ENCODE measurements at regions not wholly inside any gene's neighbourhood (a gene's known extent, or its start where the extent isn't known, plus 50 kb on each side); places are given as distances from the start of the nearest gene placed in this dataset.

DNA sequence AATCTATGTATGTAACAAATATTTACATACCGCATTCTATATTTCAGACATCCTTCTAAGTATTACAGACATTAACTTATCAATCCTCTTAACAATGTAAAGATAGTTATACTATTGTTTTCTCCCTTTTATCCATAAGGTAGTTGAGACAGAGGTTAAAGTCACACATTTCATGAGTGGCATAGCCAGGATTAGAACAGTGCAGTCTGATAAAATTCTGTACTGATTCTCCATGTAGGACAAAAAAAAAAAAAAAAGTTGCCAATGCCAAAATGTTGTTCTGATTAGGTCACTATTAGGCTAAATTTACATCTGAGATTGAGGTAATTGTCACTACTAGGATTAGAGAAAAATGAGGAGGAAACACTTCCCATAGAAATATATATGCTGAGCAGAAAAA lies 629.2 kb downstream of the OTOL1 start:
- DNase-seq, result no peak

DNA sequence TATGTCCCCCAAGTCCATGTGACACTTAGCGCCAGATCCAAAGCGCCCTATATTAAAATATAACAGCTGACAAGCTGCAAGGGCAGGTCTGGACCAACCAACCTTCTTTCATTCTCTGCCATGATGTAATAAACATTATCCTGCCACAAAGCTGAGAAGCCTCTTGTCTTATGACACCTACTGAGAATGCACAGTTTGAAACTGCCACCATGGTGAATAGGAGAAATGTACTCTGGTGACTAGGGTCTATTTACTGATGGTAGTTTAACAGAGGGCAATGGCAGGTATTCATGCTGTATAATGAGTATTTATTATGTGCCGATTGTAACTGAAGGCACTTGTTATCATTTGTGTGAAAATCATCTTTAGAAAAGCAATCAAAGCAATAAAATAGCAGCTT lies 634.0 kb downstream of the OTOL1 start:
- no peak for DNase-seq

DNA sequence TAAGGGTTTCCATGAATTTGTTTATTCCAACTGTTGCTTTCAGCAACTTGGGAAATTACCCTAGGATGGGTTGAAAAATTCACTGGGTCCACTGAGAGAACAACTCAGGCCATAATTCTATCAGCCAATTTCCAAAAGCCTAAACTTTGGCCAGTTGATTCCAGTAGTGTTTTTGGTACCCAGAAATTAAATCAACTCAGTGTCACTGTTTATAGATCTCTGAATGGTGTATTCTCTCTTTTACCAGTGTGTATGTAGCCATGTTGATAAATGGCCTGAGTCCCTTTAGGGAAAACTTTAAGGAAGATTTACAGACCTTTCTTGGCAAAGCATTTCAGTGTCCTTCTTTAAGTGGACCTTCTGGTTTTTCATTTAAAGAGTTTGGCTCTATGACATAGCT lies 636.4 kb downstream of the OTOL1 start:
- no peak for DNase-seq

- DNase-seq, result no peak
Observed at GRCh38 chr3:162134571-162134970, 638.0 kb downstream of the OTOL1 start.

- no peak for DNase-seq
Observed at GRCh38 chr3:162136136-162136535, 639.5 kb downstream of the OTOL1 start.

- no peak for DNase-seq
Observed at GRCh38 chr3:162138509-162138908, 641.9 kb downstream of the OTOL1 start.

GRCh38 chr3:162139841-162140240 lies 643.2 kb downstream of the OTOL1 start:
- DNase-seq, result no peak

DNA sequence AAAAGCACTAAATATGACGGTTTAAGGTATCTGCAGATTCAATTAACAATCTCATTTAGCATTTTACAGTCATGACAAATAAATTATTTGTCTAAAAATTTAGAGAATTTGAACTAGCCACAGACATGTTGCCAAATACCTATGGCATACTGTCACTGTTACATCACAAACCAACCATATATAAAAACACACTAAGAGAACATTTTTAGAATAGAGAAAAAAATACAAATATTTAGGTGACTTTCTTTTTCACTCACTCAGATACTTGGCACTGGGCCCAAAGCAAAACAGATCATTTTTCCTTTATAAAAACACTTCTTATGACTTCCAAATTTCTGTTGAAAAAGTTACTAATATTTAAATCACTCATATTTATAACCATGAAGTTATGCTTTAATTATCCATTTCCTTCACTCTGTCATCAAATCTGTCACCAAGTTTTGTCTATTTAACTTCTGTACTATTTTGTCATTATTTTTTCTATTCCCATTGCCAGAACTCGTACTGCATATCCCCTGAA lies 644.7 kb downstream of the OTOL1 start:
- DNase-seq, result no peak

DNA sequence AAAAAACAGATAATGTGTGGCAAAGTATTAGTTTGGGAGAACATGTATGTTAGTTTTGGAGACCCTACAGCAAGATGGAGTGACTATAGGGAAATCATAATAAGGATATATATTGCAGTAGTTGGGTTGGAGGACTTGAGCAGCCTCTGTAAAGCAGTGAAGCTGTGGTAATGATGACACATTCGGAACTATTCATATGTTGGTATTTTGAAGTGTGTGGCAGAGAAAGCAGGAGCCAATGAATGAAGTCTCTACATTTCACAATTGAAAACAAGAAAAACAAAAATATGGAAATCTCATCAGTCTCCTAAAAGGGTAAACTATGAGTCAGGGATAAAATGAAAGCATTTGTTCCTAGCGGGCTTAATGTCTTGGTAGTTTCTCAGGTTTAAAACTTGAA lies 645.9 kb downstream of the OTOL1 start:
- no peak for DNase-seq

GRCh38 chr3:162143180-162143579 lies 646.6 kb downstream of the OTOL1 start:
- no peak for DNase-seq

DNA sequence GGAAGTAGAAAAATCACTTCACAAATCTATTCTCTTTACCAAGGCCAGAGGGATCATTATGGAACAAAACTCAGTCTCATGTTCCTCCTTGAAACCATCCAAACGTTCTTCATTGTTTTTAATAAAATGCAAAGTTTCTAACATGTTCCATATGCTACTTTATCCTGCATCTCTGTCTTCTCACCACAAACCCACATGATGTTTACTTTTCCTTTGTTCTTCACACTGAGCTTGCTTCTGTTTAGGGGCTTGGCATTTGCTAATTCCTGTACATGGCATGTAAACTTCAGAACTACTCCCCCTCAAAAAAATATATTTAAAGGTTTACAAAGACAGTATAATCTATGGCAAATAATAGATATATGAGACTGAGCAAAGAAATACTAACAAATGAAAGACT lies 651.4 kb downstream of the OTOL1 start:
- DNase-seq, result no peak

- DNase-seq, result no peak
Observed at GRCh38 chr3:162150790-162151189, 654.2 kb downstream of the OTOL1 start.

- no peak for DNase-seq
Observed at GRCh38 chr3:162152636-162153035, 656.0 kb downstream of the OTOL1 start.

- no peak for DNase-seq
Observed at GRCh38 chr3:162161595-162161994, 665.0 kb downstream of the OTOL1 start.

GRCh38 chr3:162165346-162165745 lies 668.7 kb downstream of the OTOL1 start:
- no peak for DNase-seq

GRCh38 chr3:162166543-162166942 lies 669.9 kb downstream of the OTOL1 start:
- no peak for DNase-seq

DNA sequence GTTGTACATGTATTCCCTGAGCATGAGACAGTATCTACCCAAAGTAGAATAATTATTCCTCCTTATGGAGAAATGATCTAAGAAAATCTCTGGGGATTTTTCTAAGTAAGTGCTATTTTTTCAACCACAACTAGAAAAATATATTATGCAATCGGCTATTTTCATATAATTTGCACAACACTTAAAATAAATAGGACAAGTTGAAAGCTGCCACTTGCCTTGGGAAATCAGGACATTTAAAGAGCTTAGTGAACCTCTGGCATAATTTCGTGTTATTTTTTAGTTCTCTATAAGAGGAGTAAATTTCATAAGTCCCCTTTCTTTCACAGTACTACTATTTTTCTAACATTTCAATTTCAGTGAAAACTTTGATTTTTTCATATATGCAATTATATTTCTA lies 672.1 kb downstream of the OTOL1 start:
- DNase-seq, result no peak

- no peak for DNase-seq
Observed at GRCh38 chr3:162170581-162170980, 674.0 kb downstream of the OTOL1 start.

DNA sequence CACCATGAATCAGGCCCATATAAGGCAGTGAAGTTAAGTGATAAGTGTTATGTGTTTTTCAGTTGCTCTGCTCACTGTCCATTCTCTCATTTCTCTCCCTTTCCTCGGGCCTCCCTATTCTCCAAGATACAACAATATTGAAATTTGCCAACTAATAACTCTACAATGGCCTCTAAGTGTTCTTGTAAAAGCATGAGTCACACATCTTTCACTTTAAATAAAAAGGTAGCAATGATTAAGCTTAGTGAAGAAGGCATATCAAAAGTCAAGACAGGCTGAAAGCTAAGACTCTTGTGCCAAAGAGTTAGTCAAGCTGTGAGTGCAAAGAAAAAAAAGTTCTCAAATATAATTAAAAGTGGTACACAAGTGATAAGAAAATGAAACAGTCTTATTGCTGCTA lies 675.4 kb downstream of the OTOL1 start:
- DNase-seq, result no peak

- no peak for DNase-seq
Observed at GRCh38 chr3:162175145-162175544, 678.5 kb downstream of the OTOL1 start.

DNA sequence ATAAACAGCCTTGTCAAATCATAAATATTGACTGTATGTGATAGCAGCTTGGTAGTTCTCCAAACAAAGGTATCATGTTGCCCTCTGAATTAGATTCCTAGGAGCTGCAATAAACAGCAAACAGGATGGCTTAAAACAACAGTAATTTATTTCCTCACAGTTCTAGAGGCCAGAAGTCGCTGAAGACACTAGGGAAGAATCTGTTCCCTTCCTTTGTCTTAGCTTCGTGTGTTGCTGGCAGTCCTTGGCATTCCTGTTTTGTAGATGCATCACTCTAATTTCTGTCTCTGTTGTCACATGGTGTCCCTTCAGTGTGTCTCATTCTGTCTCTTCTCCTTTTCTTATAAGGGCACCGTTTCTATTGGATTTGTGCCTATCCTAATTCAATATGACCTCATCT lies 679.3 kb downstream of the OTOL1 start:
- no peak for DNase-seq

DNA sequence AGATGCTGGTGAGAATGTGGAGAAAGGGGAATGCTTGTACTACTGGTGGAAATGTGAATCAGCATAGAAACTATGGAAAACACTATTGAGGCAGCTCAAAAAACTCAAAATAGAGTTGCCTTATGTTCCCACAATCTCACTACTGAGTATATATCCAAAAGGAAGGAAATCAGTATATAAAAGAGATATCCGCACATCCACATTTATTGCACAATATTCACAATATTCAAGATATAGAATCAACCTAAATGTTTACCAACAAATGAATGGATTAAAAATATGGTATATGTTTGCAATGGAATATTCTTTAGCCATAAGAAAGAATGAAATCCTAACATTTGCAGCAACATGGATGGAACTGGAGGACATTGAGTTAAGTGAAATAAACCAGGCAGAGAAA lies 686.8 kb downstream of the OTOL1 start:
- DNase-seq, result no peak

GRCh38 chr3:162192340-162193029 lies 695.9 kb downstream of the OTOL1 start:
- no peak for DNase-seq

All from right lung (tissue), 2 donors.